Head of caudate nucleus (tissue), 42 donors: ENCODE measurements at regions not wholly inside any gene's neighbourhood (a gene's known extent, or its start where the extent isn't known, plus 50 kb on each side); places are given as distances from the start of the nearest gene placed in this dataset.

ENCODE experiments used
- DNase-seq, 42 donors: peaks; one replicate each; pipeline versions ENCODE4 v3.0.0 to v3.0.0-alpha.2; 2020 to 2021; ENCODE audit warnings: mixed read lengths in 7 of 42
- intact Hi-C: fragments of 100-400 bp; cut with DNase I; formaldehyde crosslinking; loops from one replicate; pipeline ENCODE4 v1.15.0; 2022

- intact Hi-C loops: no loop called here
- DNase-seq: no peak
Observed at GRCh38 chr5:106974272-106974671, 696.5 kb downstream of the EFNA5 start.

GRCh38 chr5:106966686-106967315, 703.9 kb downstream of the EFNA5 start:
- DNase-seq: no peak
- intact Hi-C loops: no loop called here

- DNase-seq: no peak
- intact Hi-C loops: no loop called here
Observed at GRCh38 chr5:106964132-106964531, 706.6 kb downstream of the EFNA5 start.

- no peak for DNase-seq
- intact Hi-C loops: no loop called here
Observed at GRCh38 chr5:106963630-106964029, 707.1 kb downstream of the EFNA5 start.

GRCh38 chr5:106962464-106963230, 708.1 kb downstream of the EFNA5 start:
- intact Hi-C loops: no loop called here
- DNase-seq: no peak

DNA sequence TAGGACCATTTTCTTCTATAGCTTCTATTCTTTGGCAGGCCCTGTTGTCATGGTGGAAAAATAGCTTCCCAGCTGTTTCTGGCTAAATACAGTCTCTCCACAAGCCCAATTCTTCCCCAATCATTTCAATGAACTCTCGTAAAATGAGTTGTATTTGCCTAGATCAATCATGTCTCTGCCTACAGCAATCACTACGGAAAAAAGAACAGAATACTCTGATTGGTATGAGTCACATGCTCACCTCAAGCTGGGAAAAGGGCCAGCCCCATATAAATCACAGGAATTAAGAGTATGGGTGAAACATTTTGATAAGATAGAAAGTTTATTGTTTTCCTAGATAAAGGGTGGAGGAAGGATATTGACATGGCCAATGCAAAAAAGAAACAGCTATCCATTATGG, 711.4 kb downstream of the EFNA5 start:
- no peak for DNase-seq
- intact Hi-C loops: no loop called here

- no peak for DNase-seq
- intact Hi-C loops: no loop called here
Observed at GRCh38 chr5:106957336-106957735, 713.4 kb downstream of the EFNA5 start.

DNA sequence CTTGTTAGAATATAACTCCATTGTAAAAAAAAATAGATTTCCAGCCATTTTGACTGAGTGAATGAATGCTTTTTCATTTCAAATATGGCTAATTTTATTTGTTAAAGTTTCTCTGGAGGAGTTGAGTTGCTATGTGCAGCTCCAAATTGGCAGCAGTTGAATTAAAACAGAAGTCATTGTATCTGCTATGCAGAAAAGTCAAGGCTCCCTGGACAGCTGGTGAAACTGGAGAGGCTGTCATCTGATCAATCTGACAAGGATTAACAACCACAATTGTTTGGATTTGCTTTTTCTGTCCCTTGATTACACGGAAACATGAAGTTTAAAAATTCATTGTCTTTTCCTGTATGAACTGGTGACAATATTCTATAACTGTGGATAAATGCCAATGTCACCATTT, 713.9 kb downstream of the EFNA5 start:
- intact Hi-C loops: no loop called here
- no peak for DNase-seq

GRCh38 chr5:106956187-106956586, 714.5 kb downstream of the EFNA5 start:
- intact Hi-C loops: no loop called here

DNA sequence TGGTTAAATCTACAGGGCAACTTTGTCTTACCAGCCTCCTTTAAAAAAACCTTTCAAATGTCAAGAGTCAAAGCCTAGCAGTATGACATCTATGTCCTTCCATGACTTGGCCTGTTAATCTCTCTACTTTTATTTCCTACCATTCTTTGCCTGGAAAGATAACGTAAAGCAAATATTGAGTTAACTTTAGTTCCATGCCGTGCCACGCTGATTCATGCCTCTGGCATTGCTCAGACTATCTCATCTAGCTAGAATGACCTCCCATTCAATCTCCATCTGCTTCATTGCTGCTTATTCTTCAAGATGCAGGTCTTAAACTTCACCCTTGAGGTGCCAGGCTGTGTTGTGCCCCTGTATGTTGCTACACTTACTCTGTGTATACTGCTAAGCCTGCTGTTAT, 729.8 kb downstream of the EFNA5 start:
- intact Hi-C loops: no loop called here
- DNase-seq: no peak

More at GRCh38 chr5:106956187-106956586, 714.5 kb downstream of the EFNA5 start:
- no peak for DNase-seq

- DNase-seq: no peak
- intact Hi-C loops: no loop called here
Observed at GRCh38 chr5:106940301-106940846, 730.4 kb downstream of the EFNA5 start.

DNA sequence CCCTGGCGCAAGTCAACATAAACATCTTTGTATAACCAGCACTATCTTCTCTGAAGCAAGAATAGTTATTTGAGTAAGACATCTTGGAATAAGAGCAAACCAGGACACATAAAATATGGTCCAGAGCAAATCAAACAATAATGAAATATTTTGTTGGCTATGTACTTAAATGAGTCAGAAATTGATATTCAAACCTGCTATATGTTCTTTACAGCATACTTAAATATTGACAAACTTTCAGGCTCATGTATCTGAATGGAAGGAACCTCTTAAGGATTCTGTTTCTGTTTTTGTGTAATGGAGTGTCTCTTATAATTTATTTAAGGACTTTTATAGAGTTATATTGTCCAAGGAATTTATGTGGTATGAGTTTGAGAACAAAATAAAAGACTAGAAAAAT, 747.3 kb downstream of the EFNA5 start:
- DNase-seq: no peak
- intact Hi-C loops: no loop called here

DNA sequence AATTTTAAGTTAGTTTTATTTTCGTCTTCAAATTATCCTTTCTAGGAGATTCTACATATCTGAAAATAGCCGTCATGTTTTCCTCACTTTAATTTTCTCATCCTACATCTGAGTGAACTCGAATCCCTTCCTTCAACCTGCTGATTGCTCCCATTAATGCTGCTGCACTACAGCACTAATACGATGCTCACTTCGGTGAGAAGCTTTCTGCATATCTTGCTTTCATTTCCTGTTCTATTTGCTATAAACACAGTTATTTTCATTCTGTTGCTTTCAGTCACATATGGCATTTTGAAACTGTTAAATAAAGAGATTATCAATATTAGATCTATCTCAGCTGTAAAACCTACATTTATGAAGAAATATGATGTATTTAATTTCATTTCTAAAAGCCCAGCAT, 749.2 kb downstream of the EFNA5 start:
- DNase-seq: no peak
- intact Hi-C loops: no loop called here

DNA sequence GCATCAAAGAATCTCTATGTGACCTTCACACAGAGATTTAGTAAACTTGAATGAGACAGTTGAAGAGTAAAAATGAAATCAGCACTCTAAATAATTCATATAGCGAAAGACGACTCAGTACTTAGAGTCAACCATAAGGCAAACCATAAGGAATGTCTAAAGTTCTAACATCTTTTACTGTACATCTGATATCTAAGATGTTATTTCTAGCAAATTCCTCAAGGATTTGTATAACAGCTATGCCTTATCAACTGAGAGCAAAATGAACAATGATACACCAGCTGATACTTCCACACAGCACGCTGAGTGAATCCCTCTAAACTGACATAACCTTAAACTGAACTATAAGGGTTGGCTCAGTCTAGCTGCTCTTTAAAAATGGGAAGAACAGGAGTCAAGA, 760.3 kb downstream of the EFNA5 start:
- no peak for DNase-seq
- intact Hi-C loops: no loop called here

DNA sequence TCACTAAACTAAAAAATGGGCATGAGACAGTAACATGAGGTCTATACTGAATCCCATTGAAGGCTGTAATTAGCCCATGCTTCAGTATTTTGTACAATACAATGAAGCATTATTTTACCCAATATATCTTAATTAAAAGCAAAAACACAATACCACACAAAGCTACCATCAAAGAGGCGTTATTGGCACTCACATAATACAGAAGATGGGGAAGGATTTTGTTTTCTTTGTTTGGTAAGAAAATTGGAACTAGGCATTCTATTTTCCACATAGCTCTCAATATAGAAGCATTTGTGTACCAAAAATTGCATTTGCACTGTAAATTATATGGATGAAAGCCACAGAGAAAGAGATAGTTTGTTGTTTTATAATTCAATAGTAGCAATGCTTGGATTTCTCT, 761.0 kb downstream of the EFNA5 start:
- no peak for DNase-seq
- intact Hi-C loops: no loop called here

DNA sequence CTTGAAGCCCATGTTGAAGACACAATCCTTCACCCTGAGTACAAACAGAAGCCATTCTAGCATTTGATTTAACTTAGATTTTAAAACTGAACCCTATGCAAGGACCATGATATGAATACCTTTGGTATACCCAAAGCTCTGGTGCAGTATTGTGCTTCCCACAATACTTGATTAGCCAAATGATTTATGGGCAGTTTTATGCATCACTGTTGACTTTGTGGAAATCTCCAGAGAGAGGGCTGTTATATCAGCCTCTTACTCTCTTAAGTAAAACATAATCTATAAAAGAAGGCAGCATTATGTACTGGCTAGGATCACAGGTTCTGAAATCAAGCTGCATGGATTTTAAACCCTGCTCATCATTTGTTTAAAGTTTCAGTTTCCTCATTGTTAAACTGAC, 762.8 kb downstream of the EFNA5 start:
- no peak for DNase-seq
- intact Hi-C loops: no loop called here

- intact Hi-C loops: no loop called here
- no peak for DNase-seq
Observed at GRCh38 chr5:106906199-106906598, 764.5 kb downstream of the EFNA5 start.

- DNase-seq: no peak
- intact Hi-C loops: no loop called here
Observed at GRCh38 chr5:106894964-106895363, 775.8 kb downstream of the EFNA5 start.

DNA sequence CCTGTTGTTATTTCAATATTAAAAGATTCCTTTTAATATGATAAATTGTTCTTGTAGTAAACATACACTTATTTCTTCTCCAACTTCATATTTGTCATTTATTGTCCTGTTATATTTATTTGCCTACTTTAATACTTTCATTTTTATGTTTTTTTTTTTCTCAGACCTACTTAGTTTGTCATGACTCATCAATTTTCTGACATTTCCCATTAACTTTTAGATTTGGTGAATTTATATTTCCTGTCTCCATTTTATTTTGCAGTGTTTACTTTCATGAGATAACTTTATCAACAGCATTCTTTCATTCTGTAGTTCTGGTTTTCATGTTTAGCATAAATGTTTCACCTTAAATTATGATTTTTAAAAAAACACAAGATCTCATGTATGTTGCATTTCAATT, 788.7 kb downstream of the EFNA5 start:
- no peak for DNase-seq
- intact Hi-C loops: no loop called here

GRCh38 chr5:106880656-106881055, 790.1 kb downstream of the EFNA5 start:
- intact Hi-C loops: no loop called here
- DNase-seq: peak in 2 of 42 donors; percentile 27 to 42

GRCh38 chr5:106877881-106878280, 792.9 kb downstream of the EFNA5 start:
- DNase-seq: no peak
- intact Hi-C loops: no loop called here
